H1 (cell line): ENCODE measurements at regions not wholly inside any gene's neighbourhood (a gene's known extent, or its start where the extent isn't known, plus 50 kb on each side); places are given as distances from the start of the nearest gene placed in this dataset.

Source experiments
- CTCF ChIA-PET: fragments of 300-600 bp; sonication (Branson Sonifier 250); formaldehyde crosslinking; loops from one replicate; lab custom pipeline; 2021; ENCODE audit not compliant: partially characterized antibody; lab: Charles Lee
- POLR2A ChIA-PET: fragments of 300-600 bp; sonication (Branson Sonifier 250); formaldehyde crosslinking; loops from one replicate; lab custom pipeline; 2021; ENCODE audit warnings: inconsistent platforms; ENCODE audit not compliant: partially characterized antibody; lab: Charles Lee
- DNase-seq, 2 experiments: peaks; one replicate each; pipeline versions ENCODE4 v3.0.0 to v3.0.0-alpha.2; 2010 to 2022; ENCODE audit warnings: low spot score in 2 of 2, low read depth in 1 of 2, mixed read lengths in 1 of 2
- FAIRE-seq: peaks from 2 replicates; lab custom pipeline; 2011; peaks lifted over from hg19 to GRCh38; lab: Jason Lieb, UNC
- H2AFZ ChIP-seq: 2 replicates; pipeline ENCODE4 v1.8.1; 2012; ENCODE audit warnings: low read length, inconsistent platforms
- H2AK5ac ChIP-seq: 2 replicates; pipeline ENCODE4 v1.6.1; 2013; ENCODE audit warnings: low read depth, low read length
- H2BK120ac ChIP-seq: replicated peaks from 2 replicates; pipeline ENCODE3; 2013; ENCODE audit warnings: low read depth, low read length, inconsistent platforms
- H2BK12ac ChIP-seq: 2 replicates; pipeline ENCODE4 v1.6.1; 2013; ENCODE audit warnings: low read depth, low read length
- H2BK15ac ChIP-seq: 2 replicates; pipeline ENCODE4 v1.6.1; 2013; ENCODE audit warnings: low read length
- H2BK20ac ChIP-seq: 2 replicates; pipeline ENCODE4 v1.6.1; 2013; ENCODE audit warnings: low read length
- H2BK5ac ChIP-seq: 2 replicates; pipeline ENCODE4 v1.6.1; 2013; ENCODE audit warnings: low read depth, low read length
- H3K14ac ChIP-seq: 2 replicates; pipeline ENCODE4 v1.6.1; 2013; ENCODE audit warnings: inconsistent platforms; ENCODE audit not compliant: insufficient read length
- H3K18ac ChIP-seq: 2 replicates; pipeline ENCODE4 v1.6.1; 2013; ENCODE audit warnings: low read length; ENCODE audit errors: extremely low read depth
- H3K23ac ChIP-seq: 2 replicates; pipeline ENCODE4 v1.6.1; 2013; ENCODE audit warnings: inconsistent platforms; ENCODE audit not compliant: insufficient read length
- H3K23me2 ChIP-seq: 2 replicates; pipeline ENCODE4 v1.6.1; 2013; ENCODE audit warnings: low read depth, low read length
- H3K27ac ChIP-seq: 2 replicates; pipeline ENCODE4 v1.6.1; 2011; ENCODE audit warnings: low read depth, low read length, inconsistent platforms
- H3K27me3 ChIP-seq, 4 experiments: replicated peaks in 1 of 4; 1 replicate in 1 of 4; 2 replicates in 3 of 4; pipeline versions ENCODE4 v1.6.1 to v1.8.1; 2011 to 2013; ENCODE audit warnings: low read length in 3 of 4, mild to moderate bottlenecking in 3 of 4, inconsistent platforms in 2 of 4, mixed read lengths in 2 of 4, moderate library complexity in 1 of 4; ENCODE audit not compliant: control insufficient read depth in 3 of 4, insufficient read depth in 3 of 4; ENCODE audit errors: extremely low read depth in 1 of 4
- H3K36me3 ChIP-seq, 4 experiments: 2 replicates each; pipeline versions ENCODE4 v1.6.1 to v1.8.1; 2011 to 2013; ENCODE audit warnings: mild to moderate bottlenecking in 4 of 4, low read length in 3 of 4, moderate library complexity in 2 of 4, control low read depth in 1 of 4, inconsistent platforms in 1 of 4; ENCODE audit not compliant: insufficient read depth in 4 of 4, control insufficient read depth in 2 of 4
- H3K4ac ChIP-seq: replicated peaks from 2 replicates; pipeline ENCODE3; 2013; ENCODE audit warnings: low read length, low read depth, mixed read lengths, inconsistent platforms; ENCODE audit not compliant: insufficient read length
- H3K4me1 ChIP-seq, 4 experiments: replicated peaks in 1 of 4; 1 replicate in 1 of 4; 2 replicates in 3 of 4; pipeline versions ENCODE4 v1.6.1 to v1.8.1; 2011 to 2013; ENCODE audit warnings: low read length in 3 of 4, inconsistent platforms in 2 of 4, mixed read lengths in 1 of 4; ENCODE audit not compliant: insufficient read depth in 4 of 4, control insufficient read depth in 3 of 4
- H3K4me2 ChIP-seq, 2 experiments: 2 replicates each; pipeline versions ENCODE4 v1.6.1 to v1.8.1; 2011 to 2013; ENCODE audit warnings: low read depth in 2 of 2, low read length in 2 of 2, control low read depth in 1 of 2, inconsistent platforms in 1 of 2, mild to moderate bottlenecking in 1 of 2; ENCODE audit not compliant: insufficient read depth in 1 of 2
- H3K4me3 ChIP-seq, 4 experiments: fragments of 200-600, 300-600 bp in 1 of 4; sonication (generic), shearing (Covaris generic), sonication (Bioruptor Twin) in 1 of 4; 2 replicates each; pipeline versions ENCODE4 v1.5.1 to v1.8.1; 2011 to 2016; ENCODE audit warnings: low read length in 4 of 4, low read depth in 3 of 4, control low read depth in 2 of 4, inconsistent platforms in 2 of 4, mild to moderate bottlenecking in 2 of 4, mixed read lengths in 1 of 4, moderate library complexity in 1 of 4; ENCODE audit not compliant: insufficient read depth in 2 of 4; ENCODE audit errors: extremely low read depth in 1 of 4
- H3K56ac ChIP-seq: replicated peaks from 2 replicates; pipeline ENCODE3; 2013; ENCODE audit warnings: low read depth, mild to moderate bottlenecking, mixed read lengths, low read length, inconsistent platforms; ENCODE audit not compliant: insufficient read length
- H3K79me1 ChIP-seq: 2 replicates; pipeline ENCODE4 v1.6.1; 2013; ENCODE audit warnings: low read depth, low read length, control low read depth
- H3K79me2 ChIP-seq, 2 experiments: 2 replicates each; pipeline versions ENCODE4 v1.6.1 to v1.8.1; 2012 to 2013; ENCODE audit warnings: low read length in 2 of 2, mild to moderate bottlenecking in 2 of 2, inconsistent platforms in 1 of 2; ENCODE audit not compliant: insufficient read depth in 2 of 2, control insufficient read depth in 1 of 2
- H3K9ac ChIP-seq, 4 experiments: replicated peaks in 1 of 4; 1 replicate in 1 of 4; 2 replicates in 3 of 4; pipeline versions ENCODE4 v1.6.1 to v1.8.1; 2011 to 2013; ENCODE audit warnings: low read depth in 3 of 4, low read length in 3 of 4, control low read depth in 2 of 4, mild to moderate bottlenecking in 2 of 4, moderate library complexity in 2 of 4, inconsistent platforms in 1 of 4; ENCODE audit errors: extremely low read depth in 1 of 4
- H3K9me3 ChIP-seq, 2 experiments: 2 replicates each; pipeline versions ENCODE4 v1.6.1 to v1.8.1; 2012 to 2013; ENCODE audit warnings: mild to moderate bottlenecking in 2 of 2, moderate library complexity in 2 of 2, control low read depth in 1 of 2, inconsistent platforms in 1 of 2, low read depth in 1 of 2, low read length in 1 of 2, mixed read lengths in 1 of 2; ENCODE audit not compliant: insufficient read depth in 2 of 2
- H4K20me1 ChIP-seq, 2 experiments: replicated peaks in 1 of 2; 2 replicates each; pipeline versions ENCODE3 to v1.8.1; 2011 to 2013; ENCODE audit warnings: inconsistent platforms in 2 of 2, low read length in 2 of 2, mild to moderate bottlenecking in 1 of 2; ENCODE audit not compliant: insufficient read depth in 2 of 2, control insufficient read depth in 1 of 2
- H4K5ac ChIP-seq: 2 replicates; pipeline ENCODE4 v1.6.1; 2013; ENCODE audit warnings: low read length, low read depth, mixed read lengths, inconsistent platforms; ENCODE audit not compliant: insufficient read length
- H4K8ac ChIP-seq: 2 replicates; pipeline ENCODE4 v1.8.0; 2013; ENCODE audit warnings: mild to moderate bottlenecking, moderate library complexity, low read length, inconsistent platforms; ENCODE audit not compliant: insufficient read depth; ENCODE audit errors: extremely low read depth
- H4K91ac ChIP-seq: replicated peaks from 2 replicates; pipeline ENCODE3; 2013; ENCODE audit warnings: low read length, mixed read lengths, inconsistent platforms; ENCODE audit not compliant: insufficient read length
- CHD1 ChIP-seq: IDR thresholded peaks from 2 replicates; pipeline ENCODE4 v1.6.1; 2012; ENCODE audit warnings: low read depth, low read length, improper control_type of control experiment
- CREB1 ChIP-seq: IDR thresholded peaks from 2 replicates; pipeline ENCODE4 v1.6.1; 2012; ENCODE audit warnings: inconsistent platforms
- CTBP2 ChIP-seq: IDR thresholded peaks from 2 replicates; pipeline ENCODE4 v1.7.0; 2011; ENCODE audit warnings: borderline replicate concordance, mild to moderate bottlenecking, moderate library complexity, mixed read lengths, low read length; ENCODE audit not compliant: insufficient read depth, insufficient read length
- FOSL1 ChIP-seq: IDR thresholded peaks from 2 replicates; pipeline ENCODE4 v1.6.1; 2011; ENCODE audit warnings: mild to moderate bottlenecking, low read depth, low read length, moderate library complexity; ENCODE audit not compliant: insufficient read depth
- GABPA ChIP-seq: IDR thresholded peaks from 2 replicates; pipeline ENCODE4 v1.6.1; 2011; ENCODE audit warnings: mild to moderate bottlenecking, low read length, moderate library complexity, borderline replicate concordance; ENCODE audit not compliant: insufficient read depth
- KDM1A ChIP-seq: fragments of 200-600, 300-600 bp; sonication (generic); IDR thresholded peaks from 2 replicates; pipeline ENCODE4 v1.7.1; 2016; ENCODE audit warnings: mild to moderate bottlenecking, low read length, borderline replicate concordance
- RFX5 ChIP-seq: IDR thresholded peaks from 2 replicates; pipeline ENCODE4 v1.6.1; 2011; ENCODE audit warnings: low read depth, low read length, improper control_type of control experiment, borderline replicate concordance
- SAP30 ChIP-seq: fragments of 300-600 bp; sonication (generic); IDR thresholded peaks from 2 replicates; pipeline ENCODE4 v1.7.1; 2012; ENCODE audit warnings: low read length, moderate library complexity, mild to moderate bottlenecking, inconsistent platforms; ENCODE audit not compliant: insufficient read depth, insufficient replicate concordance
- SRF ChIP-seq: IDR thresholded peaks from 2 replicates; pipeline ENCODE4 v1.6.1; 2011; ENCODE audit warnings: mild to moderate bottlenecking, low read depth, low read length, moderate library complexity
- WGBS, 2 experiments: shearing (Covaris generic) in 1 of 2; methylation state at CpG; one replicate each; pipeline versions ENCODE4 v1.1.6 to v1.1.7; 2013 to 2015; ENCODE audit warnings: low lambda C conversion rate in 2 of 2, mixed read lengths in 2 of 2, inconsistent platforms in 1 of 2, low coverage in 1 of 2, missing lambda C conversion rate in 1 of 2; ENCODE audit not compliant: insufficient replicate concordance in 2 of 2, insufficient coverage in 1 of 2, insufficient read length in 1 of 2; ENCODE audit errors: extremely low coverage in 1 of 2, missing lambda C conversion rate in 1 of 2; 5-methylcytosine and 5-hydroxymethylcytosine counted together

DNA sequence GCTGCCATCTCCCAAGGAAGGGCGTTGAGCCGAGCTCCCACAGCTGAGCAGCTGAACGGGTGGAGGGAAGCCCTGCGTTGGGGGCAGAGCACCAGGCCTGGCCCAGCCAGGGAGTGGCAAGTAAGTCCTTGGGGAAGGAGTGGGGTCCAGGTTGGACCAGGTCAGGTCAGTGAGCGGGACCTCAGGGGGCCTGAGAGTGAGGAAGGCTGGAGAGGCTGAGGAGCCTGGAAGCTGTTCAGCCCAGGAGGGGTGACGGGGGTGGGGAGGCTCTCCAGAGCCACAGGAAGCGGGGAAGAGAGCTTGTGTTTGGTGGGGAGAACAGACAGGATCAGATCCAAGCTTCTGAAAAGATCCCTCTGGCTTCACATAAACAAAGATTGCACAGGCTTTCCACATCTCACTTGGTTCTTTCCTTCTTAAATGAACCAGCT is 55.4 kb upstream of the ATP12A start:
- no peak overlapping the region for H3K56ac ChIP-seq
- no peak overlapping the region for H3K4me3 ChIP-seq
- no peak overlapping the region for H3K4me2 ChIP-seq
- no peaks in the 10 kb centered on the region for H3K79me1 ChIP-seq
- H3K14ac ChIP-seq, result no peak overlapping the region
- TF ChIP-seq KDM1A (no peak), GABPA (no peak), RFX5 (no peak), CREB1 (no peak), SRF (no peak), SAP30 (no peak), FOSL1 (no peak), CHD1 (no peak), CTBP2 (no peak)
- ChIA-PET CTCF (interaction anchor here (0.7 to 10.8 kb wide), 7 partner anchors 10 to 103 kb away, joined by 3 to 141 read pairs (median 4); no protein-coding TSS in a partner anchor), POLR2A (no interaction called here)
- 0 out of 2 replicates have a peak overlapping the region, but pooled peaks have one; percentile 27 for H2BK12ac ChIP-seq
- H3K9ac ChIP-seq, result no peak overlapping the region
- H2BK20ac ChIP-seq, result no peak overlapping the region
- H2AFZ ChIP-seq, result no peak overlapping the region
- H2AK5ac ChIP-seq, result no peak overlapping the region
- no peak overlapping the region for H4K91ac ChIP-seq
- H4K8ac ChIP-seq, result no peak overlapping the region
- H3K23me2 ChIP-seq, result no peaks in the 10 kb centered on the region
- WGBS, 2 experiments, result 94% methylated on average over 7 of the region's 7 CpGs; no CpG with 5 or more reads in 1 of the 2 experiments
- FAIRE-seq (no peak), DNase-seq (no peak)
- no peaks in the 10 kb centered on the region for H3K36me3 ChIP-seq
- H2BK5ac ChIP-seq, result no peak overlapping the region
- H3K27me3 ChIP-seq, result peaks cover 0 to 5% (median 1%) of the 10 kb centered on the region in 4 experiments; a peak in 2 of 7 replicates
- no peaks in the 10 kb centered on the region for H4K20me1 ChIP-seq
- no peaks in the 10 kb centered on the region for H3K79me2 ChIP-seq
- peaks cover 0 to 6% of the 10 kb centered on the region in 2 experiments; a peak in 1 of 4 replicates for H3K9me3 ChIP-seq
- no peak overlapping the region for H3K4ac ChIP-seq
- H4K5ac ChIP-seq, result no peak overlapping the region
- H2BK15ac ChIP-seq, result no peak overlapping the region
- no peak overlapping the region for H3K27ac ChIP-seq
- H3K23ac ChIP-seq, result no peak overlapping the region
- no peak overlapping the region for H2BK120ac ChIP-seq
- peaks cover 0 to 6% (median 2%) of the 10 kb centered on the region in 4 experiments; a peak in 3 of 7 replicates for H3K4me1 ChIP-seq
- no peak overlapping the region for H3K18ac ChIP-seq
